Neural progenitor cell (in vitro differentiated cells): ENCODE measurements at regions not wholly inside any gene's neighbourhood (a gene's known extent, or its start where the extent isn't known, plus 50 kb on each side); places are given as distances from the start of the nearest gene placed in this dataset.

Experiments
- DNase-seq: peaks from one replicate; pipeline ENCODE4 v3.0.0-alpha.2; 2016; ENCODE audit warnings: low spot score
- H2AFZ ChIP-seq: fragments of 200-600 bp; sonication (generic); replicated peaks from 2 replicates; pipeline ENCODE4 v1.6.1; 2016; ENCODE audit warnings: antibody characterized with exemption
- H3F3A ChIP-seq: fragments of 200-600 bp; sonication (generic); 2 replicates; pipeline ENCODE4 v1.6.1; 2016; ENCODE audit warnings: antibody characterized with exemption, low read depth
- H3K27ac ChIP-seq: fragments of 200-600 bp; sonication (generic); 2 replicates; pipeline ENCODE4 v1.5.1; 2016; ENCODE audit warnings: mild to moderate bottlenecking
- H3K27me3 ChIP-seq: fragments of 200-600 bp; sonication (generic); 2 replicates; pipeline ENCODE4 v1.6.1; 2016; ENCODE audit warnings: mild to moderate bottlenecking, moderate library complexity
- H3K36me3 ChIP-seq: fragments of 200-600 bp; sonication (generic); 2 replicates; pipeline ENCODE4 v1.5.1; 2016
- H3K4me1 ChIP-seq: fragments of 200-600 bp; sonication (generic); 2 replicates; pipeline ENCODE4 v1.6.1; 2016; ENCODE audit warnings: mixed run types
- H3K4me2 ChIP-seq: fragments of 200-600 bp; sonication (generic); 2 replicates; pipeline ENCODE4 v1.6.1; 2016
- H3K4me3 ChIP-seq: fragments of 200-600 bp; sonication (generic); 2 replicates; pipeline ENCODE4 v1.5.1; 2016
- H3K79me2 ChIP-seq: fragments of 200-600 bp; sonication (generic); 2 replicates; pipeline ENCODE4 v1.6.1; 2016; ENCODE audit warnings: low read depth
- H3K9ac ChIP-seq: fragments of 200-600 bp; sonication (generic); 2 replicates; pipeline ENCODE4 v1.6.1; 2016
- H3K9me3 ChIP-seq: fragments of 200-600 bp; sonication (generic); 2 replicates; pipeline ENCODE4 v1.5.1; 2016; ENCODE audit warnings: low read depth
- H4K20me1 ChIP-seq: fragments of 200-600 bp; sonication (generic); 2 replicates; pipeline ENCODE4 v1.6.1; 2016; ENCODE audit warnings: low read depth
- H3K27ac Mint-ChIP-seq: 3 replicates; pipeline ENCODE4 v1.8.0; 2021; ENCODE audit warnings: mixed read lengths
- H3K27me3 Mint-ChIP-seq: 2 replicates; pipeline ENCODE4 v1.8.0; 2022; ENCODE audit warnings: low read depth, mild to moderate bottlenecking, inconsistent platforms, moderate library complexity, mixed read lengths; ENCODE audit not compliant: insufficient read depth
- H3K36me3 Mint-ChIP-seq: 3 replicates; pipeline ENCODE4 v1.8.0; 2021; ENCODE audit warnings: mixed read lengths
- H3K4me1 Mint-ChIP-seq: 3 replicates; pipeline ENCODE4 v1.8.0; 2021; ENCODE audit warnings: mixed read lengths
- H3K4me3 Mint-ChIP-seq: 3 replicates; pipeline ENCODE4 v1.8.0; 2021; ENCODE audit warnings: mild to moderate bottlenecking, moderate library complexity, mixed read lengths
- H3K9me3 Mint-ChIP-seq: 3 replicates; pipeline ENCODE4 v1.8.0; 2020; ENCODE audit warnings: mixed read lengths
- CTCF ChIP-seq: fragments of 200-600 bp; sonication (generic); IDR thresholded peaks from 2 replicates; pipeline ENCODE4 v1.5.1; 2017; ENCODE audit warnings: antibody characterized with exemption, mild to moderate bottlenecking
- EZH2 ChIP-seq: fragments of 200-600 bp; sonication (generic); IDR thresholded peaks from 2 replicates; pipeline ENCODE4 v1.6.1; 2017; ENCODE audit warnings: antibody characterized with exemption, mild to moderate bottlenecking, moderate library complexity
- EZH2phosphoT487 ChIP-seq: fragments of 200-600 bp; sonication (generic); IDR thresholded peaks from 2 replicates; pipeline ENCODE4 v1.6.1; 2017; ENCODE audit warnings: antibody characterized with exemption

DNA sequence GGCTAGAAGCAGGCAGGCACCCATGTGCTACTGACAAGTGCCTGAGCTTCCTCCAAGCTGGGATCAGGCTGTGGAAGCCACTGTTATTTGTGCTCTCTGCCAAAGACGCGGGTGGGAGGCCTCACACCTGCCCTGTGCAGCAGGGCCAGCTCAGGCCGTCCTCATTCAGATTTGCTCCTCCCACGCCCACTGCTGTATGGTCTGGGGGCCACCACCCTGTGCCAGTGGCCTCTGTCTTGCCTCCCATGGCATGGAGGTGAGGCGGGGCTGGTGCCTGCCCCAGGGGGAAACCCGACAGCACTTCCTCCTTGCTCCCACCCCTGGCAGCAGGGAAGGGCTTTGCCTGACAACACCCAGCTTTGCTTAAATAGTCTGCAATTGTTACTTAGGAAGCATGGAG lies 356.5 kb upstream of the CDH8 start:
- TF ChIP-seq EZH2phosphoT487 (no peak), CTCF (no peak), EZH2 (no peak)

DNA sequence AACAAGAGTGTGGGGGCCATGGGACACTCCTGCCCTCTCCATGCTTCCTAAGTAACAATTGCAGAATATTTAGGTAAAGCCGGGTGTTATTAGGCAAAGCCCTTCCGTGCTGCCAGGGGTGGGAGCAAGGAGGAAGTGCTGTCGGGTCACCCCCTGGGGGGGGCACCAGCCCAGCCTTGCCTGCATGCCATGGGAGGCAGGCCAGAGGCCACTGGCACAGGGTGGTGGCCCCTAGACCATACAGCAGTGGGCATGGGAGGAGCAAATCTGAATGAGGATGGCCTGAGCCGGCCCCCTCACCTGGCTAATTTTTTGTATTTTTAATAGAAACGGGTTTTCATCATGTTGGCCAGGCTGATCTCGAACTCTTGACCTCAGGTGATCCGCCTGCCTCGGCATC lies 355.7 kb upstream of the CDH8 start:
- no peak for TF ChIP-seq CTCF
- no peak for TF ChIP-seq EZH2phosphoT487
- no peak for TF ChIP-seq EZH2
- H3K9ac ChIP-seq = no peak overlapping the region
- no peaks in the 10 kb centered on the region for H3K27me3 ChIP-seq
- Mint-ChIP-seq H3K27ac (no peak overlapping the region), H3K4me1 (no peaks in the 10 kb centered on the region), H3K4me3 (no peak overlapping the region), H3K27me3 (no peaks in the 10 kb centered on the region), H3K9me3 (no peaks in the 10 kb centered on the region), H3K36me3 (no peaks in the 10 kb centered on the region)
- no peak overlapping the region for H3K4me2 ChIP-seq
- no peak overlapping the region for H3K4me3 ChIP-seq
- H4K20me1 ChIP-seq = no peaks in the 10 kb centered on the region
- H3K27ac ChIP-seq = no peak overlapping the region
- no peaks in the 10 kb centered on the region for H3F3A ChIP-seq
- H3K79me2 ChIP-seq = no peaks in the 10 kb centered on the region
- no peaks in the 10 kb centered on the region for H3K9me3 ChIP-seq
- no peak overlapping the region for H2AFZ ChIP-seq
- H3K36me3 ChIP-seq = no peaks in the 10 kb centered on the region
- no peak for DNase-seq
- H3K4me1 ChIP-seq = no peaks in the 10 kb centered on the region

More for the DNA sequence above, 356.5 kb upstream of the CDH8 start:
- Histone ChIP-seq H3K4me2 (no peak overlapping the region), H4K20me1 (no peaks in the 10 kb centered on the region), H3F3A (no peaks in the 10 kb centered on the region), H3K9me3 (no peaks in the 10 kb centered on the region), H3K4me3 (no peak overlapping the region), H3K36me3 (no peaks in the 10 kb centered on the region), H3K27ac (no peak overlapping the region), H3K27me3 (no peaks in the 10 kb centered on the region), H3K79me2 (no peaks in the 10 kb centered on the region), H2AFZ (peak overlapping the region; percentile 63), H3K9ac (no peak overlapping the region), H3K4me1 (no peaks in the 10 kb centered on the region)
- H3K36me3 Mint-ChIP-seq = no peaks in the 10 kb centered on the region
- H3K4me1 Mint-ChIP-seq = no peaks in the 10 kb centered on the region
- H3K27me3 Mint-ChIP-seq = no peaks in the 10 kb centered on the region
- H3K27ac Mint-ChIP-seq = no peak overlapping the region
- no peak for DNase-seq
- no peak overlapping the region for H3K4me3 Mint-ChIP-seq
- H3K9me3 Mint-ChIP-seq = no peaks in the 10 kb centered on the region

- Histone ChIP-seq H3K27ac (no peak overlapping the region), H3F3A (no peaks in the 10 kb centered on the region), H3K27me3 (no peaks in the 10 kb centered on the region), H3K4me3 (no peak overlapping the region), H3K36me3 (no peaks in the 10 kb centered on the region), H4K20me1 (no peaks in the 10 kb centered on the region), H3K9ac (no peak overlapping the region), H2AFZ (no peak overlapping the region), H3K9me3 (no peaks in the 10 kb centered on the region), H3K4me2 (no peak overlapping the region), H3K79me2 (no peaks in the 10 kb centered on the region), H3K4me1 (no peaks in the 10 kb centered on the region)
- Mint-ChIP-seq H3K36me3 (no peaks in the 10 kb centered on the region), H3K4me1 (no peaks in the 10 kb centered on the region), H3K27ac (no peak overlapping the region), H3K27me3 (no peaks in the 10 kb centered on the region), H3K9me3 (no peaks in the 10 kb centered on the region), H3K4me3 (no peak overlapping the region)
- no peak for DNase-seq
- TF ChIP-seq CTCF = no peak
- TF ChIP-seq EZH2 = no peak
- TF ChIP-seq EZH2phosphoT487 = no peak
Measured at GRCh38 chr16:62391134-62391533, 354.9 kb upstream of the CDH8 start.

DNA sequence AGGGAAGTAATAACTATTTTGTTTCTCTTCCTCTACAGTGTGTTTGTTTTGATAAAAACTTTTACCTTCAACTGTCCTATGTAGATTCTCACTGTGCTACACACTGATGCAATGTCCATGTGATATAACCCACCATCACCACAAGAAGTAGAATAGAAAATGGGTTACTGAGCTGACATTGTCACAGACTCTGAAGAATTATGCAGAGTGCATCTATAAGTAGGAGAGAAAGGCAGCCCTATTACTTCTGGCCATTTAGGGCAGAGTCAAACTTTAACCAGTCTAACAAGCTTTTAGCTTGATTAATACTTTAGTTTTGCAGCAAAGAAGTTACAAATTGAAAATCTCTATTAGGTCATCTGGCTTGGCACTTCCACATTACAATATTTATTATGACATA lies 354.0 kb upstream of the CDH8 start:
- H3K4me1 ChIP-seq = no peaks in the 10 kb centered on the region
- H3K4me2 ChIP-seq = no peak overlapping the region
- H3K27ac ChIP-seq = no peak overlapping the region
- Mint-ChIP-seq H3K4me1 (no peaks in the 10 kb centered on the region), H3K9me3 (no peaks in the 10 kb centered on the region), H3K27me3 (no peaks in the 10 kb centered on the region), H3K4me3 (no peak overlapping the region), H3K27ac (no peak overlapping the region), H3K36me3 (no peaks in the 10 kb centered on the region)
- TF ChIP-seq CTCF = no peak
- TF ChIP-seq EZH2 = no peak
- TF ChIP-seq EZH2phosphoT487 = no peak
- H3K36me3 ChIP-seq = no peaks in the 10 kb centered on the region
- DNase-seq = no peak
- H3K27me3 ChIP-seq = no peaks in the 10 kb centered on the region
- no peaks in the 10 kb centered on the region for H3F3A ChIP-seq
- H3K9ac ChIP-seq = no peak overlapping the region
- no peaks in the 10 kb centered on the region for H4K20me1 ChIP-seq
- H3K79me2 ChIP-seq = no peaks in the 10 kb centered on the region
- no peaks in the 10 kb centered on the region for H3K9me3 ChIP-seq
- no peak overlapping the region for H3K4me3 ChIP-seq
- H2AFZ ChIP-seq = no peak overlapping the region
